Ecto neural progenitor cell (in vitro differentiated cells): ENCODE measurements at regions not wholly inside any gene's neighbourhood (a gene's known extent, or its start where the extent isn't known, plus 50 kb on each side); places are given as distances from the start of the nearest gene placed in this dataset.
A peak's percentile ranks its signal among the peaks of the same experiment; 100 is the strongest.
"Not testable (repeated sequence)": the region's sequence is repeated elsewhere in the genome, so short reads cannot be mapped to it uniquely, and the experiment has no call there.

Experiments
- DNase-seq: peaks from one replicate; pipeline ENCODE4 v3.0.0-alpha.2; 2018; ENCODE audit warnings: low spot score

- not testable (repeated sequence) for DNase-seq
Measured at GRCh38 chr5:88615767-88616166, 267.2 kb downstream of the MEF2C start.

DNA sequence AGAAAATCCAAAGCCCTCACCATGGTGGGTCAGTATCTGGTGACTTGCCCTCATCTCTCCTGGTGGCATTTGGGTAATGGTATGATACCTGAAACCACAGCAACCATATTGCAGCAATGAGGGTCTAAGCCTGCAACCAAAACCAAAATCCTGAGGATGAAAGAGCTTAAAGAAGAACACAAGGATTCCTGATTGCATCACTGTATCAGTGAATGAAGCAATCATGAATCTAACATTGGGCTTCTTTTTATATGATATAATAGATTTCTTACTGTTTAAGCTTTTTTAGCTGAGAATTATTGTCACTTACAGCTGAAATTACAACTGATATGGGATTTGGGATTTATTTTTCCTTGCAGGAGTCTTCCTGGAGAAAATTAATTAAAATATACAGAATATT lies 269.9 kb downstream of the MEF2C start:
- no peak for DNase-seq

GRCh38 chr5:88610586-88610985 lies 272.4 kb downstream of the MEF2C start:
- DNase-seq: no peak

- DNase-seq: no peak
Measured at GRCh38 chr5:88607492-88607891, 275.5 kb downstream of the MEF2C start.

DNA sequence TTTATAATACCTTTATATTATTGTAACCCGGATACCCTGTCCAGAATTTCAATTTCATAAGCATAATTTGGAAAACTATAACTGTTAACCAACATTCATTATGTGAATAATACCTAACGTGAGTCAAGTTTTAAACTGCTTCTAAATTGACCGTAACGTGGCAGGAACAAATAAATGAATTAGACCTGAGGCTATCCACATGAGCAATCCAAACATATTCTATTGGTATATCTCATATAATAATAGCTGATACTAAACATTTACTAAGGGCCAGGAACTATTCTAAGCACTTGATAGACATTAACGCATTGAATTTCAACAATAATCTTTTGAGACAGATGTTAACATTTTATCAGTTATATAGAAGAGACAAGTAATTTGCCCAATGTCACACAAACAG lies 276.4 kb downstream of the MEF2C start:
- no peak for DNase-seq

- no peak for DNase-seq
Measured at GRCh38 chr5:88606173-88606572, 276.8 kb downstream of the MEF2C start.

- DNase-seq: no peak
Measured at GRCh38 chr5:88602584-88602983, 280.4 kb downstream of the MEF2C start.

GRCh38 chr5:88594441-88594840 lies 288.5 kb downstream of the MEF2C start:
- no peak for DNase-seq

DNA sequence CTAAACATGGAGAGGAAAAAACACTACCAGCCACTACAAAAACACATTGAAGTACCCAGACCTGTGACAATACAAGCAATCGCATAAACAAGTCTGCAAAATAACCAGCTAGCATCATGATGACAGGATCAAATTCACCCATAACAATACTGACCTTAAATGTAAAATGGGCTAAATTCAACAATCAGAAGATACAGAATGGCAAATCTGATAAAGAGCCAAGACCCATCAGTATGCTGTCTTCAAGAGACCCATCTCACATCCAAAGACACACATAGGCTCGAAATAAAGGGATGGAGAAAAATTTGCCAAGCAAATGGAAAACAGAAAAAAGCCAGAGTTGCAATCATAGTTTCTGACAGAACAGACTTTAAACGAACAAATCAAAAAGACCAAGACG lies 294.4 kb downstream of the MEF2C start:
- DNase-seq: no peak

DNA sequence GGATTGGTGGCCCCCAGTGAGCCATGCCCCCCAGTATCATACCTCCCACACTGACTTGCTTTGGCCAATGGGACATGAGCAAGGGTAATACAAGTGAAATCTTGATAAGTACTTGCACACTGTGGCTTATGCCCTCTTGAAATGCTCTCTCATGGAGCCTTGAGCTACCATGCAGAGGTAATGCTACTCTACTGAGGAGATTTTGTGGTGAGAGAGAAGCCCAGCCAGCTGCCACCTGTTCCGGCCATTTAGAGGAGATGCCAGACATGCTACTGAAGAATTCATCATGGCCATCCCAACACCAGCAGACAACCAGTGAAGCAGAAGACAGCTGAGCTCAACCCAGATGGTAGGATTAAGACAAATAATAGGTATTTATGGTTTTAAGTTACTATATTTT lies 299.5 kb downstream of the MEF2C start:
- no peak for DNase-seq

DNA sequence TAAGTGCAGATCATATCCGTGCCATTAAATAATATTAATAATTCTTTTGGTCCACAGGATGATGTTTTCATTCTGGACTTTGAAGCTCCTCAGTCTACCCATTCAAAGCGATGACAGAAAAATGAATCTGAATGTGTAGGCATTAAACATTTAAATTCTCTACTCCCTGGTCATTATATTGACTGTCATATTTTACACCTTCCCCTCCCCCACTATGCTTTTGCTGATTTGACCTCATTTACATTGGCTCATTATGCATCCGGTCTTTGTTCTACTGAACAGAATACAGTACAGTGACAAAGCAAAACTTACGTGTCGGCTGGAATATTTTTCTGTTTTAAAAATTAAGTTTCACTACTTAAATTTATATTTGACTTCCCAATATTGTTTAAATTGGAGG lies 289.7 kb upstream of the TMEM161B start:
- no peak for DNase-seq

- DNase-seq: no peak
Measured at GRCh38 chr5:88557881-88558280, 289.2 kb upstream of the TMEM161B start.

- no peak for DNase-seq
Measured at GRCh38 chr5:88557131-88557530, 288.5 kb upstream of the TMEM161B start.

GRCh38 chr5:88556406-88556805 lies 287.8 kb upstream of the TMEM161B start:
- no peak for DNase-seq

GRCh38 chr5:88555674-88556073 lies 287.0 kb upstream of the TMEM161B start:
- DNase-seq: no peak

DNA sequence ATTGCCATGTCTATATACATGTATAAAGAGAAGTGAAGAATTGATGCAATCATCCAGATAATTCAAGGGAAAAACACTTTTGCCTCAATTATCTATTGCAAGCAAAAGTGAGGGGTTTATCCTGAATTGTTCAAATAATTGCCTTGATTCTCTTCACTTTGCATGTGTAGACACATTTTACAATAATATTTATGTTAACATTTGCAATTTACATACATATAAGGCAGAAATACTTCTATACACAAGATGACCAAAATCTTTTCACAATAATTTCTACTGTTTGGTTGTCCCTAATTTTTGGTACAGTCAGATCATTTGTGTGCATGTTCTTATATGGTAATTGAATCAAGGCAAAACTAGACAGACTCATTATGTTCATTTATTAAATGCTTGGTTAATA lies 285.3 kb upstream of the TMEM161B start:
- DNase-seq: no peak

GRCh38 chr5:88553136-88553875 lies 284.7 kb upstream of the TMEM161B start:
- no peak for DNase-seq

DNA sequence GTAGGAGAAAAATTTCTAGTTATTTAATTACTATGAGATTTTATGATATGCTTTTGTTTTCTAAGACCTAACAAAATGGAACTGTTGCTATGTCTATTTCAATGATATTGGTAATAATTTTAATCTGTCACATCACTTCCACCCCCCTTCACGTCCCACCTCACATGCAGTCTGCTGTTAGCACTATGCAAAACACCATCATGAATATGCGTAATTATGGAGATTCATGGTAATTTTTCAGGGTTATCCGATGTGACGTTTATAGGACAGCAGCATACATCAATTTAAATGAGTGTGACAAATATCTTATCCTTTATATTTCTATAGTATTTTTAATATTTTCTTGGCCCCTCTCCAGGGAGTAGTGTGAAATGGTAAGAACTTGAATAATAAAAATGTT lies 283.8 kb upstream of the TMEM161B start:
- DNase-seq: no peak

GRCh38 chr5:88551724-88552345 lies 283.2 kb upstream of the TMEM161B start:
- peak; percentile 59 for DNase-seq

- no peak for DNase-seq
Measured at GRCh38 chr5:88550736-88551135, 282.1 kb upstream of the TMEM161B start.

DNA sequence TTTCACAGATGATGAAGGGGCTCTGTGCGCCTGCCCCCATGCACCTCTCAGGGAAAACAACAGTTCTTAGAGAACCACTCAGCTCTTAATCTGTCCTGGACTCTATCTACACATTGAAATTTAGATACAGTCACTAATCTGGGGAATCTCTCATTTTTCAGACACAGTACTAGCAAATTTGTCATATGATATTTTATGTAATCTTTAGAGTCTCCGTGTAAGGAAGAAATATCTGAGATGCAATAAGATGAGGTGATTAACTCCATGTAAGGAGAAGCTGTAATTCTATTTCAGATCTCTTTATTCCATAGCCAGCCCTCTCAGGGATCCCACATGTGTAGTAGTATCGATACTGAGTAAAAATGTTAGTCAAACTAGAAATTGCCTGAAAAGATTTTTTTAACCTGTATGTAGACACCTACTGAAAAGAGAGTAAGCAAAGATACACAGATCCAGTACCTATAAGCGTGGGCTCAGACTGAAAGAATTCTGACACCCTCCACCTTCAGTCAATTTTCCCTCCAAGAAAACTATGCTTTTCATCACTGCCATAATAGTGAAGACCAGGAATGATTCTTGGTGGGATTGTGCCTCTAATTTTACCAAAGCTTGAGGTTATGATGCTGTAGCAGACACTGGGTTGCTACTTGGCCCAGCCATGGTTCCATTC lies 279.6 kb upstream of the TMEM161B start:
- no peak for DNase-seq

GRCh38 chr5:88545338-88545737 lies 276.7 kb upstream of the TMEM161B start:
- DNase-seq: no peak

DNA sequence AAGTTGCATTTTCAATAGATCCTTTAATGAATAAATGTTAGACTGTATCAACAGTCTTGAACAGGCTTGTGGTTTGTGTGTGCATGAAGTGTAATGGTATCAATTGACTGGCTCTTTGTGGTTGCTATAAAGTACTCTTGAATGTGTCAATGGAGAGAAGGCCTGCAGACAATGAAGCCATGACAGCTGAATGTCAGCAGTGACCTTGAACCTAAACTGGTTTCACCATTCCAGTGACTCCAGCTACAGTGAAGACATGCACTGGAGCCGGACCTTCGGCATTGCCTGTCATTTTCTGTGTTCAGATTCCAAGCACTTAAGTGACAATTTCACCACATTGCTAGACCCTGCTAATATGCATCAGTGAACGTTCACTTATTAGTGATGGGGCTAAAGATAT lies 276.0 kb upstream of the TMEM161B start:
- DNase-seq: no peak
